Embryonic facial prominence (tissue), 1 donor: ENCODE measurements at regions not wholly inside any gene's neighbourhood (a gene's known extent, or its start where the extent isn't known, plus 50 kb on each side); places are given as distances from the start of the nearest gene placed in this dataset.

Source experiments
- DNase-seq: peaks from one replicate; pipeline ENCODE4 v3.0.0-alpha.2; 2016; ENCODE audit errors: extremely low spot score

GRCh38 chr7:10677211-10677610, 296.5 kb upstream of the PHF14 start:
- no peak for DNase-seq

DNA sequence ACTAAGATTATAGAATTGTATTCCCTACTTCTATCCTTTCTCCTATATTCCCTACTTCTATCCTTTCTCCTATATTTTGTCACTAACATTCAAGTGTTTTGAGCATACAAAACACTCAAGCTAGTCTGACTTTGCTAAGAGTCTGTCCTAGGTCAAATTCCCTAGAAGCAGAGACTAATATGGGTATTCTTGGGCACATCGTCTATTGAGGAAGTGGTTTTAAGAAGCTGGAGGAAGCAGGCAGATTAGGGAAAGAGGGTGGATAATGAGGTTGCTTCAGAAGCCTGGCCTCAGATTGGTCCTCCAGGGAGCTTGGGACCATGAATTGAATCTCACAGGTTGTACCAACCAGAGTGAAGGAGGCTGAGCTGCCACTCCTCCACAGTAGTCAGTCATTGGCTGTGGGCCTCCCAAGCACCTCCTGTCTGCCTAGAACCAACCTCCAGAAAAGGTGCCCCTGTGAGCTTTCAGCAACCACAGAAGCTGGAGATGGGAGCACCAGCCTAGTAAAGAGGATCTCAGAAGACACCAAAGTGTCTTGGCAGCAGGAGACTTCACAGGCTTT, 295.9 kb upstream of the PHF14 start:
- DNase-seq, result no peak

- no peak for DNase-seq
Measured at GRCh38 chr7:10684606-10685005, 289.1 kb upstream of the PHF14 start.

GRCh38 chr7:10685040-10685439, 288.6 kb upstream of the PHF14 start:
- DNase-seq, result no peak

DNA sequence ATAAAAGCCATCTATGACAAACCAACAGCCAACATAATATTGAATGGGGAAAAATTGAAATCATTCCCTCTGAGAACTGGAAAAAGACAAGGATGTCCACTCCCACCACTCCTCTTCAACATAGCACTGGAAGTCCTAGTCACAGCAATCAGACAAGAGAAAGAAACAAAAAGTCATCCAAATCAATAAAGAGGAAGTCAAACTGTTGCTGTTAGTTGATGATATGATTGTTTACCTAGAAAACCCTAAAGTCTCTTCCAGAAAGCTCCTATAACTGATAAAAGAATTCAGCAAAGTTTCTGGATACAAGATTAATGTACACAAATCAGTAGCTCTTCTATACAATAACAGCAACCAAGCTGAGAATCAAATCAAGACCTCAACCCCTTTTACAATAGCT, 285.1 kb upstream of the PHF14 start:
- no peak for DNase-seq

DNA sequence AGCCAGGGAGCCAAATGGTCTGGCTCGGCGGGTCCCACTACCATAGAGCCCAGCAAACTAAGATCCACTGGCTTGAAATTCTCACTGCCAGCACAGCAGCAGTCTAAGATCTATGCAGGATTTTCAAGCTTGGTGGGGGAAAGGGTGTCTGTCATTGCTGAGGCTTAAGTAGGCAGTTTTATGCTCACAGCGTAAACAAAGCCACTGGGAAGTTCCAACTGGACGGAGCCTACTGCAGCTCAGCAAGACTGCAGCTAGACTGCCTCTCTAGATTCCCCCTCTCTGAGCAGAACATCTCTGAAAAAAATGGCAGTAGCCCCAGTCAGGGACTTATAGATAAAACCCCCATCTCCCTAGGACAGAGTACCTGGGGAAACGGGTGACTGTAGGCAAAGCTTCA, 277.6 kb upstream of the PHF14 start:
- no peak for DNase-seq

GRCh38 chr7:10703059-10703458, 270.6 kb upstream of the PHF14 start:
- no peak for DNase-seq

- no peak for DNase-seq
Measured at GRCh38 chr7:10703981-10704380, 269.7 kb upstream of the PHF14 start.

GRCh38 chr7:10704653-10705052, 269.0 kb upstream of the PHF14 start:
- DNase-seq, result no peak

DNA sequence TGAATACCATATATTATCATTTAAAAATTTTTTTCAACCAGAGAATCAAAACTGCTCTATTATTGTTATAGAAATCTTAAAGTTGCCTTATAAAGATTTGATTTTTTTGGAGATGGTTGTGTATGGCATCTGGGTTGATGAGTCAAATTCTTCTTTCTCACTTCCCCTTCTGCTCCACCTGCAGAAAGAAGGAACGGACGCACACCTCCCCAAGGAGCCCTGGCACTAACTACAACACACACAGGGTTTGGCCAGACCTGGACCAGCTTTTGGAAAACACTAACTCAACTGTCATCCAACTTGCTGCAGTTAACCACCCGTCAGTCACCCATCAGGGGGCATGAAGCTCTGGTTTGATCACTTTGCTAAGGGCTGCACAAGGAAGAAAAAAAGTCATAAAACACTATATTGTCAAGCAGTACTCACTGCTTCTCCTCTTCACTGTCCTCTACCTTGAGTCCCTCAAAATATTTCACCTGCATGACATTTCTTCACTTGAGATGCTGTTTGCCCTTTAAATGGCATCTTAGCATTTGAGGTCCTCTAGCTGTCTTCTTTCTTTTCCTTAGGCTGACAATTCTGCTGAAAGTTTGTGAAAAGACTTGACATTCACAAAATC, 266.7 kb upstream of the PHF14 start:
- DNase-seq, result no peak

DNA sequence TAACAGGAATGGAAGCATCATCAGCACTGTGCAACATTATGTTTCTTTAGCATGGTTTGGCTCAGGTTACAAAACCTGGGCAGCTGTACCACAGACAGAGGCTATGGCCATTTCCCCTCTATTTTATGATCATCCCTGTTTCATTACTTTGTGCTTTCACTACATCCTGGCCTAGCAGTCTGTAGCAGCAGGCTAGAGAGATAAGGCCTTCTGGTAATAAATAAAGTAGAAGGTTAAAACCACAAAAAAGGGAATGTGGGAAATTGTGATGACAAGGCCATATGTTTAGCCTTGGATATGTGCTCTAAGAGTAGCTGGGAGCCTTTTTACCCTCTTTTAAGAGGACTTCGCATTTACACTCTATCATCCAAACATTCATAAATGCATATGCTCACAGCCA, 266.2 kb upstream of the PHF14 start:
- no peak for DNase-seq

GRCh38 chr7:10708447-10708846, 265.2 kb upstream of the PHF14 start:
- DNase-seq, result no peak

DNA sequence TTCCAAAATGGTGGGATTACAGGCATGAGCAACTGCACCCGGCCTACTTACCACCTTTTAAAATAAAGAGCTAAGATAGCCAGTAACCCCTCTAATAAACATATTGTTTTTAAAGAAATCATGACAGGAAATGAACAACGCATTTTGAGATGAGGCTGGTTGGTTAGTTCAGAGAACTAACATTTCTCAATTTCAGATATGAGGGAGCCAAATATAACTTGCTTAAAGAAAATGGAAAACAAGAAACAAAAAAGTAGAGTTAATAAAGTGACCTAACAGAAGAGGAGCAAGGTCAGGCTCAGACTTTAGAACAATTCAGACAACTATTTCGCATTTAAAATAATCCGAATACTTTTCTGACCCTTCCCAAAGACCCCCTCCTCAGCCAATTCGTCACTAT, 254.9 kb upstream of the PHF14 start:
- no peak for DNase-seq

DNA sequence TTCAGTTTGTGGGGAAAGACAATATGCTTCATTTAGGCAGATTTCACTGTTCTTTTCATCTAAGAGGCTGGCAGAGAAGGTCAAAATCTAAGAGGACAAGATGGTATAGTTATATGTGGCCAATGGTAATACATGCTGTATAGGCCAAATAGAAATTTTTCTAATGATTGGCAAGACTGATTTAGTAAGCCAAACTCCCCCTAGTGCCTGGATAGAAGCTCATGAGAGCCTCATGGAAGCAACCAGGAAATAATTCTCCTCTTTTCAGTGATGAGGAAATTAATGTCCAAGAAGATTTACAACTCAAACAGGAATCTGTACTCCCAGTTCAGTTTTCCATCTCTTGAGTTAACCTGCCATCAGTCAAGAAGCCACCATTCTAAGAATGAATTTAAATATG, 253.6 kb upstream of the PHF14 start:
- DNase-seq, result no peak

DNA sequence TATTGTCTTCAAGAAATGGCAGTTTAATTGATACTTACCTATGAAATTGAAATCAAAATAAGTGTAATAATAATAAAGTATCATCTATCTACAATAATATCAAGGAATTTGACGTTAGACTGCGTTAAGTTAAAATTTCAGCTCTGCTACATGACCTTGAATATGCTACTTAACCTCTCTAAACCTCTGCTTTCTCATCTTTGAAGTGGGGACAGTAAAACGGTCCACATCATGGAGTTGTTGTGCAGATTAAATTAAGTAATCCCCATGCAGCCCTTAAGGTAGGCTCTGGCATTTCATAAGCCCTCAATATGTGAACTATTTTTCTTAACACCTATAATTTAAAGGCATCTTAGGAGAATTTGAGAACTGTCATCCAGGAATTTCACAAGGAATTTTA, 252.4 kb upstream of the PHF14 start:
- DNase-seq, result no peak

GRCh38 chr7:10723832-10724231, 249.8 kb upstream of the PHF14 start:
- DNase-seq, result no peak

DNA sequence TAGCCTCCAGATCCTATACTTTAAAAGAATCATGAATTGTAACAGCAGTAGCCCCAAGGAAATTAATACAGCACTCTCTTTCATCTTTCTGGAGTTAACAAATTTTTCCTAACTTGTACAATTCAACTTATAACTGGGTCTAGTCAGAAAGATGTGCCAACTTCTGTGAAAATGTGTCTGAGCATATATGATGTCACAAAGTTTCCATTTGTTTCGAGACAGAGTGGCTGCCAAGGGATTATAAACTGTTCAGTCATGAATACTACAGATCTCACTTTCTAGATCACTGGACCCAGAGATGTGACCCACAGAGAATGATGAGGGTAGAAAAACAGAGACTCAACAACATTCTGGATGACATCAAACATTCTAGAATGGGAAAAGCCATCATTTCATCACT, 249.2 kb upstream of the PHF14 start:
- DNase-seq, result no peak

- no peak for DNase-seq
Measured at GRCh38 chr7:10727636-10728035, 246.0 kb upstream of the PHF14 start.

GRCh38 chr7:10731253-10731773, 242.4 kb upstream of the PHF14 start:
- DNase-seq, result no peak

DNA sequence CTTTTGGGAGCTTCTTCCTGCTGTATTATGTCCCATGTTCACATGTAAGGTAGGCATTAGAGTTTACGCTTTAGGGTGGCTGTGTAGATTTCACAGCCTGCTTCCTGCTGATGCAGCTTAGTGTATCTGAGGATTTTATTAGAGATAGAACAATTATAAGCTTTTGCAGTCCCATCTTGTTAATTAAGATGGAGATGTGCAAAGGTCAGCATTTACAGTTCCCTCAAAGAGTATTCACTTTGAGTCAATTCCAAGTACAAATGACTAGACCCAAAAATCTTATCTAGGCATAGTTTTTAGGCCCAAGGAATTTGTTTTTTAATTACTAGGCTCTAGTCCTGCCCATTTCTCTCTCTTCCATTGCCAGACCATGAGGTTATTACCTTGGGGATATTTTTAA, 239.9 kb upstream of the PHF14 start:
- no peak for DNase-seq

- no peak for DNase-seq
Measured at GRCh38 chr7:10734595-10734994, 239.1 kb upstream of the PHF14 start.

- no peak for DNase-seq
Measured at GRCh38 chr7:10739401-10739800, 234.3 kb upstream of the PHF14 start.

GRCh38 chr7:10740805-10741204, 232.9 kb upstream of the PHF14 start:
- DNase-seq, result no peak

- no peak for DNase-seq
Measured at GRCh38 chr7:10756981-10757380, 216.7 kb upstream of the PHF14 start.
